Activated naive CD4-positive, alpha-beta T cell treated with anti-CD3 and anti-CD28 coated beads, Interleukin-2, amount 50 U/mL, for 72 hours (primary cell): ENCODE measurements at regions not wholly inside any gene's neighbourhood (a gene's known extent, or its start where the extent isn't known, plus 50 kb on each side); places are given as distances from the start of the nearest gene placed in this dataset.

Experiments used
- ATAC-seq, 2 donors: fragments of 150-1000 bp; cut with Tn5 transposase; 2 replicates each; pipeline ENCODE4 v1.10.0; 2021; ENCODE audit warnings: mild to moderate bottlenecking in 2 of 2, moderate library complexity in 2 of 2
- DNase-seq, 2 donors: peaks; one replicate each; pipeline ENCODE4 v3.0.0; 2021 to 2022; ENCODE audit warnings: low spot score in 2 of 2
- H3K27ac Mint-ChIP-seq, 2 donors: one replicate each; pipeline ENCODE4 v1.8.0; 2022; ENCODE audit warnings: mild to moderate bottlenecking in 2 of 2, mixed read lengths in 2 of 2
- H3K36me3 Mint-ChIP-seq, 2 donors: one replicate each; pipeline ENCODE4 v1.8.0; 2022; ENCODE audit warnings: mixed read lengths in 2 of 2
- H3K9me3 Mint-ChIP-seq, 2 donors: one replicate each; pipeline ENCODE4 v1.8.0; 2022; ENCODE audit warnings: mixed read lengths in 2 of 2

GRCh38 chr1:104745875-104746274, 996.2 kb downstream of the AMY1C start:
- Mint-ChIP-seq H3K9me3 (peaks cover 0 to 8% of the 10 kb centered on the region in 2 donors), H3K36me3 (no peaks in the 10 kb centered on the region), H3K27ac (no peak overlapping the region)
- ATAC-seq (no peak), DNase-seq (no peak)

- no peak for DNase-seq
- Mint-ChIP-seq H3K27ac (no peak overlapping the region), H3K36me3 (no peaks in the 10 kb centered on the region), H3K9me3 (peaks cover 0 to 8% of the 10 kb centered on the region in 2 donors)
- no peak for ATAC-seq
Measured at GRCh38 chr1:104746994-104747393, 997.3 kb downstream of the AMY1C start.

DNA sequence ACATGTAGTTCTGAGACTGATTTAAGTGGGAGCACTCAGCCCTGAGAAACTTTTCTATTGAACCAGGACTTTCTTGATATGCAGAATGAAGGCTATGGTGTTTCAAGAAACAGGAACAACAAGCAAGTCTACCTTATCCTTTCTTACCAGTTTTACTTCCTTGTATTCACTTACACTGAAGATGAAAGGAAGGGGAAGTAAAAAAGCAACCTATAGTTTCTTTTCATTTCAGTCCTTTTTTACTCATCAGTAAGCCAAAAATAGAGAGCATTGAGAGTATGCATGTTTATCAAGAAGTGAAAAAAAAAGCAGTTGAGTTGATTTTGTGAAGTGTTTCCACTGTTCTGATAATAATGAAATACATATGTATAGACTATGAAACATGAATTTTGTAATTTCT, 1010.3 kb downstream of the AMY1C start:
- H3K9me3 Mint-ChIP-seq = peaks cover 11 to 15% of the 10 kb centered on the region in 2 donors
- H3K27ac Mint-ChIP-seq = no peak overlapping the region
- no peak for DNase-seq
- ATAC-seq = no peak
- no peaks in the 10 kb centered on the region for H3K36me3 Mint-ChIP-seq

GRCh38 chr1:104761961-104762570, 1012.4 kb downstream of the AMY1C start:
- ATAC-seq (no peak), DNase-seq (no peak)
- Mint-ChIP-seq H3K27ac (no peak overlapping the region), H3K9me3 (peaks cover 14 to 20% of the 10 kb centered on the region in 2 donors), H3K36me3 (no peaks in the 10 kb centered on the region)

GRCh38 chr1:104765085-104765484, 1015.4 kb downstream of the AMY1C start:
- Mint-ChIP-seq H3K27ac (no peak overlapping the region), H3K9me3 (peaks cover 4 to 8% of the 10 kb centered on the region in 2 donors)
- DNase-seq = no peak

GRCh38 chr1:104768466-104768865, 1018.8 kb downstream of the AMY1C start:
- DNase-seq (no peak), ATAC-seq (no peak)
- H3K36me3 Mint-ChIP-seq = no peaks in the 10 kb centered on the region
- no peak overlapping the region for H3K27ac Mint-ChIP-seq
- H3K9me3 Mint-ChIP-seq = peaks cover 4 to 8% of the 10 kb centered on the region in 2 donors

More at GRCh38 chr1:104765085-104765484, 1015.4 kb downstream of the AMY1C start:
- H3K36me3 Mint-ChIP-seq = no peaks in the 10 kb centered on the region
- ATAC-seq = no peak

DNA sequence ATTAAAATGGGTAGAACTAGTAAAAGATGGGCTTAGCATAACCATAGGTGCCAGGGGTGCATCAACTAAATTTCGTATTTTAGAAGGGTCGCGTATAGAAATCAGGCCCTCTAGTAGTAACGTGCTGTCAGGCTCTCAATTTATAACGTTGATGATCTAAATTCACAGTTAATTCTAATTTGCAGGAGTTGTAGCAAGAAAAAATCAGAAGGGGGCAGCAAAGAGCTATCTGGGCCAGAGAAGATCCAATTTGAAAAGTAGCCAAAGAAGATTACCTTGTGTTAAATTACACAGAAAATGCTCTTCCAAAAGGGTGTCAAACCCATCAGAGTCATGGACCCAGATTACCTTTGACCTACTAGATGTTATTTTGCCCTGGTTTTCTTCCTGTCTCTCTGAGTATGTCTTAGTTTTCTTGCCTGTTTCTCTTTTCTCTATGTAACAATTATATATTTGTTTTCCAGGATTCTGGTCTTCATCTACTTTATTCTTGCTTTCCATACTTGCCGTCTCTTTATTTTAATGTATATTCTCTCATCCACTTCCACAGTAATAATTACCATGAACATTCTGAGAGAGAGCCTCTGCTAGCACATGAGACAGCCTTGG, 1030.9 kb downstream of the AMY1C start:
- Mint-ChIP-seq H3K27ac (no peak overlapping the region), H3K36me3 (no peaks in the 10 kb centered on the region), H3K9me3 (no peaks in the 10 kb centered on the region)
- DNase-seq (peak in 1 of 2 donors; percentile 8), ATAC-seq (no peak)

DNA sequence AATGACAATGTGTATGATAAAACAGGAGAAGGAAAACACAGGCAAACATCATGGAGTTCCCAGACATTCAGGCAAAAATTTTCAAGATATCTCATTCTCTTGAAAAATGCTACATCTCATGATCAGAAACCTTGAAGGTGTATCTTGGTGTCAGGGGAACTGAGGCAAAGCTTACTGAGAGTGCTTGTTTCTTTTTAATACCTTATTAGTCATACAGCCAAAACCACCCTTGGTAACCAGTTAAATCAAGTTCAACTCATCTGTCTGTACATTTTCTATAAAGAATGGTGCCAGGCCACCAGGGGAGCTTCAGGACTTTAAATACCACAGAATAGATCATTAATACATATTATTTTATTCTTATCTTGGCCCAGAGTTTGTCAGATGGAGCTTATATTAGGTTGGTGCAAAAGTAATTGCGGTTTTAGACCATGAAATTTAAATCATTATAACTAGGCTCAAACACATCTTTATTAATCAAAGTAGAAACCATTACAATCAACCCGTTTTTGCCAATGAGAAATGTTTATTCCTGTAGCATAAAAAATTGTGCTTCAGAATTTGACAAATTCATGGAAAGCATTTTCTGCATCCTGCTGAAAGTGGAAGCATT, 1036.0 kb downstream of the AMY1C start:
- ATAC-seq = no peak
- H3K27ac Mint-ChIP-seq = no peak overlapping the region
- no peak for DNase-seq
- H3K9me3 Mint-ChIP-seq = peaks cover 3 to 4% of the 10 kb centered on the region in 2 donors
- H3K36me3 Mint-ChIP-seq = no peaks in the 10 kb centered on the region

DNA sequence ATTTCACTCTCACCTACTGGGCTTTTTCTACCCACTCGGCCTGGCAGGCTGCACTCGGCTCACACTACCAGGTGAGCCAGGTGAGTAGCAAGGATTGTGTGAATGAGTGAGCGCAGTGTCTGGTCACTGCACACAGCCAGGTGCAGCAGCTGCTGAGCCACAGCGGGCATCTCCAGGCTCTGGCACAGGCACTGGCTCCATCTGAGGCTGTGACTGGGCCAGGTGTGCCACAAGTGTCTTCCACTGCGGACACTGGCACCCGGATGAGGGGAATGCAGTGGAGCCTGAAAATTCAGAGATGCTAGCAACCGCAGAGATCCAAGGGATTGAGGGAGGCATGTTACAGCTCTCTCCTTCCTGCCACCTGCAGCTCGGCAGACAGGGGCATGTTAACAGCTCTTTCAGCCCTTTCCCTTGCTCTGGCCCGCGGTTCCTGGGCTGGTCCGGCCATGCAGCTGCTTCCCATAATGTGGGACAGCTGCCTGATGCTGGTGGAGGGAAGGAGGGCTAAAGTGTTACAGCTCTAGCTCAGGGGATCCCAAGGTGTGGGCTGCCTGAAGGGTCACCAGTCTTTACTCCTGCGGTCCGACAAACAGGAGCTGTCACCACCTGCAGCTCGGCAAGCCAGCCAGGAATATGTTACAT, 1038.3 kb downstream of the AMY1C start:
- ATAC-seq (no peak), DNase-seq (no peak)
- Mint-ChIP-seq H3K9me3 (peaks cover 3 to 10% of the 10 kb centered on the region in 2 donors), H3K36me3 (no peaks in the 10 kb centered on the region), H3K27ac (no peak overlapping the region)

DNA sequence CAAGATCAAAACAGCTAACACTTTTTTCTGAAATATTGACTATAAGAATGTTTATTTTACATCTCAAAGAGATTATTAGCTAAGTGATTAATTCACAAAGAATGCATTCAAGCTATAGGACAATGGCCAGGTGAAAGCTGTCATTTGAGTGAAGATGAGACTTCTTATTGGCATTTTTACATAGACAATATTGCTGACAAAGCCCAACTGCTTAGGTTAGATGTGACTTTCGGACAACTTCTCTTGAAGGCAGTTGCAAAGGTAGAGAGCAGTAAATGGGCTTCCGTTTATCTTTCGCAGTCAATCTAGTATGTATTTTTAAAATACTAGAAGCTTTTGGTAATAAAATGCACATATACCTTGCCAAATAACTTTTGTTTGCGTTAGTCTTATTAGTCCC, 1041.3 kb downstream of the AMY1C start:
- ATAC-seq = no peak
- Mint-ChIP-seq H3K9me3 (peaks cover 5 to 10% of the 10 kb centered on the region in 2 donors), H3K27ac (no peak overlapping the region), H3K36me3 (no peaks in the 10 kb centered on the region)
- DNase-seq = no peak

GRCh38 chr1:104794035-104794434, 1044.3 kb downstream of the AMY1C start:
- H3K36me3 Mint-ChIP-seq = peaks cover 0 to 5% of the 10 kb centered on the region in 2 donors
- no peak overlapping the region for H3K27ac Mint-ChIP-seq
- DNase-seq (no peak), ATAC-seq (no peak)
- peaks cover 15 to 17% of the 10 kb centered on the region in 2 donors for H3K9me3 Mint-ChIP-seq

DNA sequence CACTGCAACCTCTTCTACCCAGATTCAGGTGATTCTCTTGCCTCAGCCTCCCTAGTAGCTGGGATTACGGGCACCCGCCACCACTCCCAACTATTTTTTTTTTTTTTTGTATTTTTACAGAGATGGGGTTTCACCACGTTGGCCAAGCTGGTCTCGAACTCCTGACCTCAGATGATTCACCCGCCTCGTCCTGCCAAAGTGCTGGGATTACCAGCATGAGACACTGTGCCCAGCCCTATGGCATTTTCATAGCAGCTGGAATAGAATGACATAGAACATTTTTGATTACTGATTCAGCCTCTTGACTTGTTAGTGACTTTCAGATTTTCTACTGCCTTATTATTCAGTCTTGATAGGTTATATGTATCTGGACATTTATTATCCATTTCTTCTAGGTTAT, 1046.2 kb downstream of the AMY1C start:
- no peak for DNase-seq
- Mint-ChIP-seq H3K9me3 (peaks cover 24 to 27% of the 10 kb centered on the region in 2 donors), H3K36me3 (peaks cover 0 to 5% of the 10 kb centered on the region in 2 donors), H3K27ac (no peak overlapping the region)
- no peak for ATAC-seq

DNA sequence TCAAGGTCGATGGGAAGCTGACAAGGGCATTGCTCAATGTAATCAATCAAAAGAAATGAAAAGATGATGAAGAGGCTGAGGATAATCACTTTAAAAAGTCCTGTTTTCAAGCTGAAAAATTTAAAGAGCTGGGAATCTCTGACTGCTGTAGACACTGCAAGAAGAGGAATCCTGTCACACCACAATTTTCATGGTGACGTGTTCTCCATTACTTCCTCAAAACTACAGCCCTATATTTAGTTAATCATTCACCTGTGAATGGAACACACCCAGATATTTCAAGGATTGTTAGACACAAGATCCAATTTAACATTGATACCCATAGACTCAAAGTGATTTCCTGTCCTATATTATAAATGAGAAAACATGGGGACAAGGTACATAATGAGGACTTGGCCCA, 1048.3 kb downstream of the AMY1C start:
- Mint-ChIP-seq H3K36me3 (peaks cover 0 to 5% of the 10 kb centered on the region in 2 donors), H3K27ac (no peak overlapping the region), H3K9me3 (peaks cover 18 to 27% of the 10 kb centered on the region in 2 donors)
- no peak for ATAC-seq
- DNase-seq = no peak

- Mint-ChIP-seq H3K9me3 (peaks cover 21 to 23% of the 10 kb centered on the region in 2 donors), H3K27ac (no peak overlapping the region), H3K36me3 (peaks cover 0 to 5% of the 10 kb centered on the region in 2 donors)
- ATAC-seq (no peak), DNase-seq (no peak)
Measured at GRCh38 chr1:104801344-104801743, 1051.6 kb downstream of the AMY1C start.

- Mint-ChIP-seq H3K36me3 (no peaks in the 10 kb centered on the region), H3K9me3 (peaks cover 11 to 16% of the 10 kb centered on the region in 2 donors)
- ATAC-seq = no peak
Measured at GRCh38 chr1:104804147-104804546, 1054.4 kb downstream of the AMY1C start.

GRCh38 chr1:104807590-104807989, 1057.9 kb downstream of the AMY1C start:
- ATAC-seq (no peak), DNase-seq (no peak)
- no peak overlapping the region for H3K27ac Mint-ChIP-seq
- peaks cover 8 to 14% of the 10 kb centered on the region in 2 donors for H3K9me3 Mint-ChIP-seq
- no peaks in the 10 kb centered on the region for H3K36me3 Mint-ChIP-seq

More at GRCh38 chr1:104804147-104804546, 1054.4 kb downstream of the AMY1C start:
- DNase-seq = no peak
- H3K27ac Mint-ChIP-seq = no peak overlapping the region

- Mint-ChIP-seq H3K27ac (no peak overlapping the region), H3K9me3 (peaks cover 2 to 5% of the 10 kb centered on the region in 2 donors), H3K36me3 (peaks cover 0 to 2% of the 10 kb centered on the region in 2 donors)
- no peak for ATAC-seq
- DNase-seq = no peak
Measured at GRCh38 chr1:104825401-104825800, 1075.7 kb downstream of the AMY1C start.
